Ecto neural progenitor cell (in vitro differentiated cells): ENCODE measurements at regions not wholly inside any gene's neighbourhood (a gene's known extent, or its start where the extent isn't known, plus 50 kb on each side); places are given as distances from the start of the nearest gene placed in this dataset.
"Not testable (repeated sequence)": the region's sequence is repeated elsewhere in the genome, so short reads cannot be mapped to it uniquely, and the experiment has no call there.

Source experiments
- DNase-seq: peaks from one replicate; pipeline ENCODE4 v3.0.0-alpha.2; 2018; ENCODE audit warnings: low spot score

DNA sequence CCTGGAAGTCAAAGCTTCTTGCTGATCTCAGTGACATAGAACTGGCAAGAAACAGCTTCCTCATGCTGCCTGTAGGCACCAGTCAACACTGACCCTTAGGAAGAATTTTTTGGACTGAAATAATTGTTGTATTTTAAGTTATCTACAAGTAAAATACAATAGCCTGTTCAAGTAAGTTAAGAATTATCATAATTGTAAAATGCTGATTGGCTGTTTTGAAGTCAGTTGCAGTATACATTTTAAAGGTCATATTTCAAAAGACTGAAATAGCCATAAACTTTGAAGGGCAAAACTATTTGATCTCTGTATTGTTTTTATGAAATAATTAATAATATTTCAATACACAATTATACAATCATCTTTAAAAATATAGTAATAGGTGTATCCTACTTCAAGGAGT is 794.9 kb downstream of the MAT2B start:
- no peak for DNase-seq

DNA sequence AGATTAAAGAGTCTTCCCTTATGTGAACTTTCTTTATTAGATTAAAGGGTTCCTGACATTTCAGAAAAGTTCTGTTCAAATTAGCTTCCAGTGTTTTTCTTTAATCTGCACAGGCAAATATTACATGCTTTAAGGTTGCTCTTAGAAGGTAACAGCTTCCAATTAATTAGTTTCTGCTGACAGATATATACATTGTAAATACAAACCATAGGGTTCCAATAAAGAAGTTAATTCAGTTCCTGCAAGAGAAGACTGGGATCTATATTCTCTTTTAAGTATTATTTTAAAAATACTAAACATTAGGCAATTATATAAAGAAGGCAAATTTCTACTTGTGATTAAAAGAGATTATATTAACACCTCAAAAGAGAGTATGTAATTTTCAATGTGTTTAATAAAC is 795.7 kb downstream of the MAT2B start:
- no peak for DNase-seq

DNA sequence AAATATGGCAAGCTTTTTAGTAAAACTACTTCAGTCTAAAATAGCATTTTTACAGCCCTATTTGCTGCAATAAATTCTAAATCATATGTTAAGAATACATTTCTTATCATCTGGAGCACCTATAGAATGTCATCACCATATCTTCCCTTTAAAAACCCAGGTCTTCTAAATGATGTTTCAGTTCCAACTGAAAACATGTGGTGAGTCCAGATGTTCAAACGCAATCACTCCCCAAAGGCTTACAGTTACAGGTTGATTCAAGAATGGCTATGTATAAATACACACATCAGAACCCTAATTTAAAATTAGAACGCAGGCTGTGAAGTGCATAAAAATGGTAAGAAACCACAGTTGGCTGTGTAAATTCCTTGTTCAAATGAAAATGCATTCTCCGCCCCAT is 796.3 kb downstream of the MAT2B start:
- no peak for DNase-seq

DNA sequence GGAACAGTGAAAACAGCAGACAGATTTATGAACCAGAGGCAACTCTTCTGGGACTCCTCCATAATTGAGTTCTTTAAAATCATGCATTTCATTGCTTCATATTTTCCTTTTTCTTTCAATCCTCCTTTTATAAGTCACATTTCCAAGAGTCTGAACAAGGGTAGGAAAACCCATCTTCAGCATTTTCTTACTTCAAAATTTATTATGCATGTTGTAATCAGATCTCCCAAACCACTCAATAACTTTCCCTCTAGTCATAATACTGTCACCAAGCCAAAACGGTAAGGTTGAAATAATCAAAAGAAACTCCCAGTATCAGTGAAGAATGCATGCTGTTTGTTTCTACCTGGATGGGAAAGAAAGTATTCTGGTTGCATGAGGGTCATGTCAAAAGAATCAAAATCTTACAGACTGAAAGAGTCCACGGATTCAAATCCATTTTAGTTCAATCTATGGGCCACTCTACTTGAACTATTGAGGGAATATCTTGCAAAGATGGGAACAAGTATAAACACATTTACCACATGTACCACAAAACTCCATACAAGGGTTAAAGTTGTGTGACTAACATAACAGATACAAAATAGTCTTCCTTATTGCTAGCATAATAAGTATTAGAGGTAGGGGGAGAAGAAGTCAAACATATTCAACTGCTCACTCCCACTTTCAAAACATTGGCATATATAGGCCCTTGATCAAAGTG is 797.3 kb downstream of the MAT2B start:
- DNase-seq: no peak

DNA sequence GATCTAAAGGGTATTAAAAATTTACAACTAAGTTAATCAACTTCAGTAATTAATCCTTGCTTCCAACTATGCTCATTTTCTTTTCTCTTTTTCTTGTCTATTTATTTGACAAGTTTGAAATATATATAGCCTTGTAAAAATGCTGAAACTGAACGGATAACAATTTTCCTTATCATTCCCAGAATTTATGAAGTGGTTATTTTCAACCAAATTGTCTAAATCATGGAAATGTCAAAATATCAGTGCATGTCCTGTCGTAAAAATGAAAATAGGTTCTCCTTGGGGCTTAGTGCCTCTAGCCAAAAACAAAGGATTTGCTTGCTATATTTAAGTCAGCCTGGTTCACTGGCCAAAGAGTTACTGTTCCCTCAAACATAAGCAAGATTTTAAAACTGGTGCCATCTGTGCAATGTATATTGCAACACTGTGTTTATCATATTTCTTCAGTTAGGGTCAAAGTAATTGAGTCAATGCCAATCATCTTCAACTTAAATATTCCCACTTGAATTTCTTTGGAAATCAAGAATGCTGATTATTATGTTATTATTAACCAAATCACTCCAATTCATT is 798.3 kb downstream of the MAT2B start:
- no peak for DNase-seq

DNA sequence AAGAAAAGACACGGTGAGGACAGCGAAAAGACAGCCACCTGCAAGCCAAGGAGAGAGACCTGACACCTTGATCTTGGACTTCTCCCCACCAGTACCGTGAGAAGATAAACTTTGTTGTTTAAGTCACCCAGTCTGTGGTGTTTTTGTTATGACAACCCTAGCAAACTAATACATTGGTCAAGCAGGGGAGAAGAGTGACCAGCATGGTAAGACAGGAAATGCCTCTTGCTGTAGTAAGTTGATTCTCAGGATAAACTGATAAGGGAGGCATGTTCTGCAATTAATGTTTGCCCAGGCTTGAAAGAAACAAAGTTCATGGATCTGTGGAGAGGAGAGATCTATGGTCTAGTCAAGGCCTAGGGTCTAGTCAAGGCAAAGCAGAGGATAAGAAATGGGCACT is 801.2 kb downstream of the MAT2B start:
- no peak for DNase-seq

DNA sequence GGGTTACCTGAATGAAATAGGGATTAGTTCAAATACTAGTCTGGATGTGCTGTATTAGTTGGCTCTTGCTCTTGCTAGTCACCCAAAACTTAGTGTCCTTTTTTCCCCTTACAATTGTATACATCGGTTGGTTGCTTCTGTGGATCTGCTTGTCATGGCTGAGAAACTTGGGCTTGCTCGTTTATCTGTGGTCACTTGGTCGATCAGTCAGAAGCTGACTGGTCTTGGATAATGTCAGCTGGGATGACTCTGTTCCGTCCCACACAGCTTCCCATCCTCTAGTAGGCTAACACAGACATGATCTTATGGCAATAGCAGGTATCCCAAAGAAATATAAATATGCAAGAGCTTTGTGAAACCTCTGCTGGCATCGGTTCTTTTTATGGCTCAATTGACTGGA is 807.4 kb downstream of the MAT2B start:
- no peak for DNase-seq

DNA sequence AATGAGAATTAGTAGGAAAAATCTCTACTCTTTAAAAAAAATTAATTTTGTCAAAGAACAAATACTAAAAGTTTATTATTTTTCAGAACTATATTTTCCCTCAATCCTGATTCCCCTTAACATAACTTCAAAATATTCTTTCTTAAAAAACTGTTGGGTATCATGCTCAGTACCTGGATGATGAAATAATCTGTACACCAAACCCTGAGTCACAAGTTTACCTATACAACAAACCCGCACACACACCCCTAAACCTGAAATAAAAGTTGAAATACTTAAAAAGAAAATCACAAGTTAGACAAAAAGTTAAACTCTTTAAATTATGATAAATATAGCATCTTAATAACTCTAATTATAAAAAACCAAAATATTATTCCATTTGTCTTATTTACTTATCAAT is 812.3 kb downstream of the MAT2B start:
- DNase-seq: no peak

DNA sequence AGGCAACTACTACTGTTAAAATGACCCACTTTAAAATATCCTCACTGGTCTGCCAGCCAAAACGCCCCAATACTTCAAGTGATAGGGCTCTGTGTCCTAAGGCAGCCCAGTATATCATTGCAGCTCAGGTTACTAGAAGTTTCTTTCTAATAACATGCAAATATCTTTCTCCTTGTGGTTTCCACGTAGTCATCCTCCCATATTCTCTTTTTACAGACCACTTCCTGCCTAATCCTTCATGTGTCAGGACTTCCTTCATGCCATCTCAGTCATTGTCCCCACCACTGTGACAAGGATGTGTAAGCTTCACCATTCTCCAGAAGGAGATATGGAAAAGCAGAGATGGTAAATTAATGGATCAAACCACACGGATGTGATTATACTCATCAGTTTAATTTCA is 813.7 kb downstream of the MAT2B start:
- no peak for DNase-seq

DNA sequence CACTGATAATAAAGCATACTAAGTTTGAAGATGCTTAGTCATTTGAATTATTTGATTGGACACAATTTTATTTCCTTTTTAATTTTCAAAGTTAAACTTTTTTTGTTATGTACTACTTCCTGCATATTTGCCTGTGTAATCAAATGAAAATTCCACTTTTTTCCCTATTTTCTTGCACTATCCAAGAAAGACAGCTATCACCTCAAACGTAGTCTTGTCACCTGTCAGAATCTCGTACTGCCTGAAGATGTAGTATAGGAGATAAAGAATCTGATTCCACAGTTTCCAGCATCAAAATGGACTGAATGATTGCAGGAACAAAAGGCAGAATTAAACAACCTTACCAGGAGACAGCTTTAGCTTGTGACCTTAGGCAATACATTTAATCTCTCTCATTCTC is 818.8 kb downstream of the MAT2B start:
- no peak for DNase-seq

DNA sequence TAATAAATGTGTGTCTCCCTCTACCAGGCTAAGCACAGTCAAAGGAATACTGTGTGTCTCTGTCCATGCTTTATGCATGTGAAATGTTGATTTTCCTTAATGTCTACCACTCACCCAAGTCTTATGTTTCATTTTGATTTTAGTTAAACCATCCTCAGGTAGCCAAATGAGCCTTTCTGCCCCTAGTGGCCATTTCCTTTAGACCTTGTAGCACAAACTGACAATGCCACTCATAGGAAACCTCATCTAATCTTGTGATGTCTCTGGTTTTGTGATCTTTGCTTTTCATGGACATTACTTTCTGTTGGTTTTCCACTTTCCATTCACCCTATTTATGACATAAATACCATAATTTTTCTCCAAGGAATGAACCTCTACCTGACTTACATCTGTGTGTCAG is 820.8 kb downstream of the MAT2B start:
- no peak for DNase-seq

DNA sequence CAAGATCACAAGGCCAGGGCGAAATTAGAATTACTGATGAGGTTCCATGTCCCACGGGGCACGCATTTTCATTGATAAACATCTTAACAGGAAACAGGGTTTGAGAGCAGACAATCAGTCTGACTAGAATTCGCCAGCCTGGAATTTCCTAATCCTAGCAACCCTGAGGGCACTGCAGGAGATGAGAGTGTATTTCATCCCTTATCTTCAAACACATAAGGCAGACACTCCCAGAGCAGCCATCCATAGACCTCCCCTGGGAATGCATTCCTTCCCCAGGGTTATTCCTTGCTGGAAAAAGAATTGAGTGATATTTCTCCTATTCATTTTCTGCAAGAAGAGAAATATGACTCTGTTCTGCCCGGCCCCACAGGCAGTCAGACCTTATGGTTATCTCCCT is 821.7 kb downstream of the MAT2B start:
- DNase-seq: not testable (repeated sequence)

DNA sequence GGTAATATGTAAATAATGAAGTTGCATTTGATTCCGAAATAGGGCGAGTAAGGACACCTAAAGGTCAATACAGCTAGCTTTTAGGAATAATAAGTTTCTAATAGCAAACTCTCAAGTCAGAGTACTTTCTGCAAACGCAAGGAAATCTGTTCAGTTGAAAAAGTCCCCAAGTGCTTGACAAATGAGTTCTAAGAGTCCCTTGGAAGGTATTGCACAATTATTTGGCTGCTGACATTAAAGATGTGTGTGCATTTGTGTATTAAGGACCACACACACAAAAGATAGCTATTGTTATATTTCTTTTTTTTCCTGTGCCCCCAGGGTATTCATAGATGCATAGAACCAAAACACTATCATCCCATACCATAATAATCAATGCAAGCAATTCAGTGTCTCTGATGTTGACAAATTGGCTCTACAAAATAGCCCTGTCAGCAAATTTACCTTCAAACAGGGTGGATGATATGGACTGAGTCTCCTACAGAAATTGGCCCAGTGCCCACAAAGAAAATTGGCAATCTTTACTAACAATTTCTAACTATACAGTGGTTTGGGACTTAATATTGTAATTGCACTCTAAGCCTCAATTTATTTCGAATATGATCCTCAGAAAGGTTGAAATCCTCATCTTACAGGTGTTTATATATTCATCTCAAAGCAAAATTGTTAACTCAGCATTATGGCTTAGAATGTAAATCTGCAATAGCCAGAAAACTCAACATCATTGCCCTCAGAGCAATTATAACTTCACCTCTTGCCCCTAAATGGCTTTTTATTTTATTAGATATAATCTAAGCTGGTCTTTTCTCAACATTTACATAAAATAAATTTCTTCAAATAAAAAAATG is 827.2 kb downstream of the MAT2B start:
- no peak for DNase-seq

DNA sequence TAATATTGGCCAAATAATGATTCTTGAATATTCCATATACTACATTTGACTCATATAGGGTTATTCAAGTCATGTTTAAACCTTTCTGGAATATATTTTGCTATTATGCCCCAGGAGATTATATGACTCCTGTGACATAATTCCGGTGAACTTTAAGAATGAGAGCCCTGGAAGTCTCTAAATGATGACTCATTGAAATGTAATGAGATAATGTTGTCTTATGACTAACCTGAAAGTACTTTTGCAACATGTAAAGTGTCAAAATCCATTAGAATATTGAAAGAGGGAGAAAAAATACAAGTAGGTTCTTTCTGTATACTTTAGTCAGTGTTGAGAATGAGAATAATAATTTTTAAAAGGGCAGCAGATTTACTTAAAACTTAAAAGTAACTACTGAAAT is 830.4 kb downstream of the MAT2B start:
- DNase-seq: no peak

DNA sequence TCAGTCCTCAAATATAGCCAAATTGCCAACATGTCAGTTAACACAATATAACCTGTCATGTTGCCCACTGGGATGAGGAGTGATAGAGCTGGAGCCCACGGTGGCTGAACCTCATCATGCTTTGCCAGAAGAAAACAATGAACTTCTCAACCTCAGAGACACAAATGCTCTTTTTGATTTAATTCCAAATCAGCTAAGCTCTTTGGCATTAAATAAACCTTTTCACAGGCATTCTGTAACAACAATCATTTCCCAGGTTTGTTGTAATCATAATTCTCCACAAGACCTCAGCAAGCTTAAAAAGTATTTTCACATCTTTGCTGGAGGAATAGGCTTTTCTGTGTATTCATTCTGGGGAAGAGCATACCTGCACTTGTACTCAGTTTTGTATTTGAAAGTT is 830.9 kb downstream of the MAT2B start:
- DNase-seq: no peak

DNA sequence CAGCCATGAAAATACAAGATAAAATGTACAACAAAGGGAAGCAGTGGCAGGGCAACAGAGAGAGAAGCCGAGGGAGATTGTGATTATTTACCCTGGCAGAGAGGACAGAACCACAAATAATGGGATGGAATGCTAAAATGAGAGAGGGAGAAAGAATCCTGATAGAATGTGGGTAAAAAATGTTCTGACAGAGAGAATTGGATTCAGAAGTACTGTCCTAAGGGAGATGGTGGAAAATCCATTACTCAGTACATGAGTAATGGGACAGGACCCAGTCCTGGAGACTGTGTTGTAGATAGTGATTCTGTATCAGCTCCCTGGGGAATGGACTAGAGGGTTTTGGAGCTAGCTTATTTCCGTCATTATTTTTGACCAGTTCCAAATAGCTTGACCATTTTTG is 831.5 kb downstream of the MAT2B start:
- DNase-seq: no peak

DNA sequence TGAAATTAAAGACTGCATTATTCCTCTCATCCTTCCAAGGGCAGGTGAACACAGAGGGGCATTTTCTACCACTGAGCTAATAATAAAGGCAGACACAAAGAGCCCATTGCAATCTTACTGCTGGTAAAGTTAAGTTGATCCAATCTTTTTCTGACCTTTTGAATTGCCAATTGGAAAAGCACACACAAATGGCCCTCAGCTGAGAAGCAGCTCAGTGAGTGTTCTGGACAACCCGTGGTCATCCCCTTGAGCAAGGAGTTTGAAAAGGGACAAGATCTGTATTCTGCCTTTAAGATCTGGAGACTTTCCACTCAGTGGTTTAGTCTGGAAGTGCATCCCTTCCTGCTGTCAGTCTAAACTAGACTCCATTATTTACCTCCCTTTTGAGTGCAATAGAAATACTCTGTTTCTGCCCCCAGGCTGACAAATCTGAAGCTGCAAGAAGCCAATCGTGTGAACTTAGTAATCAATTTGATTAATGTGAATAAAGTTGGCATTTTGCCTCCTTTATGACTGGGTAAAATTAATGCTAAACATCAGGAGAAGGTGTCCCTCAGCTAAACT is 835.7 kb downstream of the MAT2B start:
- DNase-seq: no peak

DNA sequence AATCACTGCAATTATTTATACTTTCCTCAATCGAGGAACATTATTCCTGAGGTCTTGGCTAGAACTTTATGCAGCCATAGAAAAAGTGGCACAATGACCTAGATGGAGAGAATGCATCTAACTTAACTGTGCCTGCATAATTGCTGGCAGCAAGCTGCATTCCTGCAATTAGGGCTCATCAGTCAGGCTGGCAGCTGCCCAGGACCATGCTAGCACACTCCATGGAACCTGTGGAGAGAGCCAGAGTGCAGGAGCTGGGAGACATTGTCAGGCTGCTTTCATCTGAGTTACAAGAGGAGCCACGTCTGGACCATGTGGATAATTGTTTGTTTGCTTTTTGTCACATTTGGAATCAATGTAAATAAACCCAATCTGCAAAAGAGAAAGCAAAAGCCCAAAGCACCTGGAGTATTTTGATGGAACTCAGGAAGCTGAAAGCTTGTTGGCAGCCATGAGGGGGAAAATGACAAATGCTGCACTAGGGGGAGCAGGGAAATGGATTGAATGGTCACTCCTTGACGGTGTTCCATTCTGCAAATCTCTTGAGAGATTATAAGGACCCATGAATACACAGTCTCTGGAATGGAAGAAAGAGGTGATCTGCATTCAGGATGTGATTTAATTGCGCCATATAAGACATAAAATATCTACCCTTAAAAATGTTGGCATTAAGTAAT is 839.9 kb downstream of the MAT2B start:
- DNase-seq: no peak

DNA sequence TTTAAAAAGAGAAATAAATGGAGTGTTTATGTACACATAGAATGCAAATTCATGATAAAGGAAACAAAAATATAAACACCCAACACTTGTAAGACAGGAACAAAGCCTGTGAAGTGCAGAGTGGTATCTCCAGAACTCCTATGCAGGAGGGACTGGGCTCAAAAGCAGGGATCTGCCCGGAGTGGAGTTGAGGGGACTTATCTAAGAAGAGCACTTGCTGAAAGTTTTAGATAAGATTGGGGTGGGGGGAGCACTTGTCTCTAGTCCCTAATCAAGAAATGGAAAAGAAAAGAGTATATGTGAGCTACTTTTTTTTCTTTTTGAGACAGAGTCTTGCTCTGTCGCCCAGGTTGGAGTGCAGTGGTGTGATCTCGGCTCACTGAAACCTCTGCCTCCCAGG is 840.4 kb downstream of the MAT2B start:
- DNase-seq: no peak

DNA sequence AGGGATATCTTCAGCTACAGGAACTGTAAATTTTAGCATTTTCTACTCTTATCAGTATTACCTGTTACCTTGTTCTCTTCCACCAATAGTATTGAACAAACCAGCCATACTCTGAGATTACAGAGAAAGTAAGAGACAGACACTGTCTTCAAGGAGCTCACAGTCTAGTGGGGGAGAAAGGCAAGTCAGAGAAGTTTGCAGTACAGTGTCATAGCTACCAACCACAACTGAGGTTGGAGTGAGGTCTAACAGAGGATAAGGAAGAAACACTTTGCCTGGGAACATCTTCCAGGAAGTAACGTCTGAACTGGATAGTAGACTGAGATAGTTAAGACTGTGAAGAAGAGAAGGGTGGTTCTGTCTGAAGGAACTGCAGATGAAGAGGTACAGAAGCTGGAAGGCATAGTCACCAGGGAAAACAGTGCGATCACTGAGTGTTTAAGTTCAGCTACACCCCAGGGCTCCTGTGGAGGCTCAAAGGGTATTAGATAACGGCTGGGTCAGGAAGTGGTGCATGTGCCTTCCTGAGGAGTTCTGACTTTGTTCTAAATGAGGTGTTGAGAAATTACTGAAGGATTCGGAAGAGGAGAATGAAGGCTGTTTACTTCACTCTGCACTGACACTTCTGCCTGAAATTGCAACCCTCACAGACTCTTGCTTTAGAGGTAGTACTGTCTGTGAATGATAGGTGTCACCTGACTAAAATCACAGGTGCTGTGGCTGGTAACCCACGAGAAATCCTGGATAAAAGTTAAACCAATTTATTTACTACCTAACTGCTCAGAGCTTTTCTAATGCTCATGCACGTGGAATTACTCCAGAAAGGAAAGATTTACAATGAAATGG is 841.6 kb downstream of the MAT2B start:
- DNase-seq: no peak

DNA sequence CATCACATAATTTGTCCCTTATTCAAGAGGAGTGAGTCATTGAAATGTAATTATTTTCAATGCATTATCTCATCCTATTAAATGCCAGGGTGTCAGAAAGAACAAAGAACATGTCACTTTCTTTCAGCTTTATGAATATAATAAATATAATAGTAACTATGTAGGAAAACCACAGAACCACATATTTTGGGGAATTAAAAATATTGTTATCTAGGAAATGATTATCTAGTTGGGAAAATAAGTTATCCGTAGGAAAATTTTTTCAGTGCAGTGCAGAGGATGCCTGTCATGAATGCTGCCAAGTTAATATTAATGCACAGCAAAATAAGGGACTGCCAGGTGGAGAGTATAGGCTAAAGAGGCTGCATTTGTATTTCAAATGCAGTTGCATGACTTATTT is 844.8 kb downstream of the MAT2B start:
- DNase-seq: no peak
